ENCODE measurements at regions not wholly inside any gene's neighbourhood (a gene's known extent, or its start where the extent isn't known, plus 50 kb on each side); places are given as distances from the start of the nearest gene placed in this dataset.
A peak's percentile ranks its signal among the peaks of the same experiment; 100 is the strongest.

DNA sequence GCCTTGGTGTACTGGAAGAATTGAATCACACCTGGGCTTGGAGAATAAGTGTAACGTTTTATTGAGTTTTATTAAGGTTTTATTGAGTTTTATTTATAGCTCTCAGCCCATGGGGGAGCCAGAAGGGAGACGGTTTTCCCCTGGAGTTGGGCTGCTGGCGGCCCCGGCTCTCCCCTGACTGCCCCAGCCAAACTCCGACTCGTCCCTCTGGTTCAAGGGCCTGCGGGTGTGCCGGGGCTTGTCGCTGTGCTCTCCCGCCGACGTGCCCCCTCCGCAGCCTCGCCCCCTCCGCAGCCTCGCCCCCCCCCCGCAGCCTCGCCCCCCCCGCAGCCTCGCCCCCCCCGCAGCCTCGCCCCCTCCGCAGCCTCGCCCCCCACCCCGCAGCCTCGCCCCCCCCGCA is 326.1 kb upstream of the RTL1 start:
- no peak for DNase-seq (ENCODE audit: low spot score)

DNA sequence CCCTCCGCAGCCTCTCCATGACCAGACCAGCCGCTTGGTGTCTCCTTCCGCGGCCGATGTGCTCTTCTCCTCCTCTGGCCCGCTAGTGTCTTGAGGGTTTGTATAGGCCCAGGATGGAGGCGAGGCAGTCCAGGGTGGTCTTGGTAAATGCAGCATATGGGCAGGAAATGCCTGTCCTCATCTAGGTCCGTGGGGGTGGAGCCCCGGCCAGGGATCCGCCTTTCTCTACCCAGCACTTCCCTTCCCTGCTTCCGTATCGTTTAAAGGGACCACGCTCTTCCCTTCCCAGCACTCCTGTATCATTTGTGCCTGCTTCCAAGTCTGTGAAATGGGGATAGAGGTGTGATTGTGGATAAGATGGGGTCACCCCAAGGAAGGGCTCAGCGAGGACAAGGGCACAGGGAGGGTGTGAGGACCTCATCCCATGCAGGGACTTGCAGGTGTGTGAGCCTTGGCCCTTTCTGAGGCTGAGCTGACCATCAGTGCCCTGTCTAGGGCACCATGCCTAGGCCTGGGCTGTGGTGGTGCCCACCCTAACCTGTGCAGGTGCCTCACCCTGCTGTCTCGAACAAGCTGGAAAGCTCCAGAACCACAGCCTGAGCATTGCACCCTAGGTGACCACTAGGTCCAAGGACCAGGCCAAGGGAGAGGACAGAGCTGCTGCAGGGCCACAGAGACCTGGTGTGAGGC is 326.8 kb upstream of the RTL1 start:
- DNase-seq (ENCODE audit: low spot score): no peak

DNA sequence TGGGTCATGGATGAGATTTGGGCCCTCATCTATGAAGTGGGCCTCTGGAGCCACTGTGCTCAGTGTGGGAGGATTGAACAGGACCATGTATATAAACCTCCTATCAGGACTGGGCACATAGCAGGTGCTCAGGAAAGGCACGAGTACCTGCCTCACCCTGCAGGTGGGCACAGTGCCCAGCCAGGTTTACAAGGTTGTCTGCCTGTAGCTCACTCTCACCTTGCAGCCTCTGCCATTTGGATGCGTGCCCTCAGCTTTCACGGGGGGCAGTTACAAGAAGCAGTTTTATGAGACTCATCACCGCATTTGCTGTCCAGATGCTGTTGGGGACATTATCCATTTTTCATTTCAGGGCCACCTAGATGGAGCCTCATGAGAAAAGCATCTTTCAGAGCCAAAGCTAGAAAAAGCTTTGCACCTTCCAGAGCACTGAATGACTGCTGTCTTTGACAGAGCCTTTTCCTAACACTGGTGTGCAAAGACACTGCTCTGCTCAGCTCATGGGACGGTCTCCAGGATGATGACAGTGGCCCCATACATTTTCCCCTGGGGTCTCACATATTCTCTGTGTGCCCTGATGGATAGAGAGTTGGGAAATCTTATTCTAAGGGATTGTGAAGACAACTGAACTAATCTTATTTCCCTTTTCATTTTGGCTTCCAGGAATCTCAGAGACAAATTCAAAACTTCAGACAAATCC is 327.5 kb upstream of the RTL1 start:
- DNase-seq (ENCODE audit: low spot score): no peak

- DNase-seq (ENCODE audit: low spot score): no peak
Observed at GRCh38 chr14:101231828-101232227, 328.3 kb upstream of the RTL1 start.

- DNase-seq (ENCODE audit: low spot score): no peak
Observed at GRCh38 chr14:101232340-101233020, 328.8 kb upstream of the DIO3 start.

DNA sequence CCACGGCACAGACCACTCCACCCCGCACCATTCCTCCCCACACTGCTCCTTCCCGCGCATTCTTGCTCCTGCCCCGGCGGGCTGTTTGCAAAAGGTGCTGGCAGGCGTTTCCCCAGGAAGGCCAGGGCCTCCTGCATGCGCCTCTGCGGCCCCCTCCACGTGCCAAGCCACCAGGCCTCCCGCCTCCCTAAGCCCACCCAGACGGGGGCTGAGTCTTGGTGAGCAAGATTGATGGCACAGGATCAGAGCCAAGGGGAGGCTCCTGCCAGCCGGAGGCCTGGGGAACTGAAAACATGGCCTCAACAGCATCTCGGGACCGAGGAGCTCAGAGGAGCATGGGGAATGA is 328.3 kb upstream of the DIO3 start:
- DNase-seq (ENCODE audit: low spot score): no peak

- no peak for DNase-seq (ENCODE audit: low spot score)
Observed at GRCh38 chr14:101233391-101233790, 327.9 kb upstream of the DIO3 start.

GRCh38 chr14:101233808-101234207 is 327.5 kb upstream of the DIO3 start:
- DNase-seq (ENCODE audit: low spot score): no peak

GRCh38 chr14:101234244-101234937 is 326.9 kb upstream of the DIO3 start:
- no peak for DNase-seq (ENCODE audit: low spot score)

DNA sequence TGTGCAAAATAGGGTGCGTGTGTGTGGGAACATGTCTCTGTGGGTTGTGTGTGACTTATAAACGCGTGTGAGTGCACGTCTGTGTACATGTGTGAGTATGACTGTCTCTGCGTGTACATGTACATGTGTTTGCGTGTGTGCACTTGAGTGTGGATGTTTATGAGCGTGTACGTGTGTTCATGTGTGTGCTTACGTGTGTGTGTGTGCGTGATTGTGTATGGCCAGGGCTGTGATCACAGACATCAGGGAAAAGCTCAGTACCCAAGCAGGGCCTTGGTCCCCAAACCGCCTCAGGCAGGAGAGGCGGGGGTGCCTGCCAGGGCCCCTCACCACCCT is 326.3 kb upstream of the DIO3 start:
- DNase-seq (ENCODE audit: low spot score): no peak

GRCh38 chr14:101235335-101236103 is 325.8 kb upstream of the DIO3 start:
- peak; percentile 38 for DNase-seq (ENCODE audit: low spot score)

DNA sequence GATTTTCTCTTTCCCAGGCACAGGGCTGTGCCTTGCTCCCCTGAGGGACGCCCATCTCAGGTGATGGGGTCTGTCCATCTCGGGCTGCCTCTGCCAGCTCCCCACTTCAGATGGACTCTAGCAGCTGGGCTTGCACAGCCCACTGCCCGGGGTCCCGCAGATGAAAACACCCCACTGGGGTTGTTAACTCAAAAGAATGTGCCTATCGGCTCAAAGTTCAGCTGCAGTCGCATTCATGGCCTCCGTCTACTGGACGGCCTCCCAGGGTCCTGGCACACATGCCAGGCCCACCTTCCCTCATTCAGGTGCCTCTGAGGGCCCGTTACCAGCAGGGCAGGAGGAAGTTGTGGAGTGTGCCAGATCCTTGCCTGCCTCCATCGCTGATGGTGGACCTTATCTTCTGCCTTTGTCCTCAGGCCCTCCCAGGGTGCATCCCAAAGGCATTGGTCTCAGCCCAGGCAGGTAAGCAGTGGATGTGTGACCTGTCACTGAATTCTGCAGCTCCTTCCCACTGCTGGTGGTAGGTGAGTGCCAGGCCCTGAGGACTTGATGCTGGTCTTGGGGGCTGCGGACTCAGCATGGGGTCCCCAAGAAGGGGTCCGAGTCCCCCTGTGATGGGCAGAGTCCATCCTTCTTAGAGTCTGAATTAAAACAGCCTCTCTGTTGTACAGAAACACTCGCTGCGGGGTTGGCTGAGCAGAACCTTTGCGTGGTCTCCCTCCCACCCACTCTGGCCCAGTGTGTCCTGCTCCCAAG is 324.6 kb upstream of the DIO3 start:
- DNase-seq (ENCODE audit: low spot score): no peak

- no peak for DNase-seq (ENCODE audit: low spot score)
Observed at GRCh38 chr14:101237252-101237616, 324.1 kb upstream of the DIO3 start.

GRCh38 chr14:101239065-101239464 is 322.2 kb upstream of the DIO3 start:
- no peak for DNase-seq (ENCODE audit: low spot score)

DNA sequence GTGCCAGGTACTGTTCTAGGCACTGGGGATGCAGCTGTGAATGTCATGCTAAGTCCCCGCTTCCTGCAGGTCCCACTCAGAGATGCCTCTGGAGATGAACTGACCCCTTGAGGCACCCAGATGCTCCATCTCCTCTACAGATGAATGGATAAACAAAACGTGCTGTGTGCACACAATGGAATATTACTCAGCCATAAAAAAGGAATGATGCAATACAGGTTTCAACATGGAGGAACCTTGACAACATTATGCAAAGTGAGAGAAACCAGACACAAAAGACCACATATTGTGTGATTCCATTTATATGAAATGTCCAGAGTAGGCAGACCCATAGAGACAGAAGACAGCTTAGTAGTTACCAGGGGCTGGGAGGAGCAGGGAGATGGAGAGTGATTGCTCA is 320.1 kb upstream of the DIO3 start:
- no peak for DNase-seq (ENCODE audit: low spot score)

GRCh38 chr14:101241807-101242278 is 319.5 kb upstream of the DIO3 start:
- DNase-seq (ENCODE audit: low spot score): no peak

GRCh38 chr14:101242442-101243385 is 318.6 kb upstream of the DIO3 start:
- no peak for DNase-seq (ENCODE audit: low spot score)

DNA sequence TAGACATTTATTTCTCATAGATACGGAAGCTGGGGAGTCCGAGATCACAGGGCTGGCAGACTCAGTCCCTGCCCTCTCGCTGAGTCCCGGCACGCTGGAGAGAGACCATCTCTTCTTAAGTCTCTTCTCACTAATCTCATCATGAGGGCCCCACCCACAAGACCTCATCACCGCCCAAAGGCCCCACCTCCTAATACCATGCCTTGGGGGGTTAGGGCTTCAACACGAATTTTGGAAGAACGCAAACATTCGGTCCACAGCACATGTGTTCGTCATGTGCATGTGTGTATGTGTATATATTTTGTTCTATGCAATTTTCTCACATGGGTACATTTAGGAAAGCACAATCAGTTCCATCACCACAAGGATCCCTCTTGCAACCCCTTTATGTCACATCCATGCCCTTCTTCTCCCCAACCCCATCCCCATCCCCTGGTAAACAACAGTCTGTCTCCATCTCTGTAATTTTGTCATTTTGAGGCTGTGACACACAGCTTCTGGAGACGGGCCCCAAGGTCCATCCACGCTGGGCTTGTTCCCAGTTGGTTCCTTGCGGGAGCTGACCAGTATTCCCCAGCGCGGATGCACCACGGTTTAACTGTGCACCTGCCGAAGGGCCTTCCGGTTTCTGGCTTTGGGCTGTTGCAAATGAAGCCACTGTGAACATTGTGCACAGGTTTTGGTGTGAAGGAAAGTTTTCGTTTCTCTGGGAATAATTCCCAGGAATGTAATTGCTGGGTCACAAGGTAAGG is 317.5 kb upstream of the DIO3 start:
- DNase-seq (ENCODE audit: low spot score): no peak
